ENCODE measurements at regions not wholly inside any gene's neighbourhood (a gene's known extent, or its start where the extent isn't known, plus 50 kb on each side); places are given as distances from the start of the nearest gene placed in this dataset.
A peak's percentile ranks its signal among the peaks of the same experiment; 100 is the strongest.

DNA sequence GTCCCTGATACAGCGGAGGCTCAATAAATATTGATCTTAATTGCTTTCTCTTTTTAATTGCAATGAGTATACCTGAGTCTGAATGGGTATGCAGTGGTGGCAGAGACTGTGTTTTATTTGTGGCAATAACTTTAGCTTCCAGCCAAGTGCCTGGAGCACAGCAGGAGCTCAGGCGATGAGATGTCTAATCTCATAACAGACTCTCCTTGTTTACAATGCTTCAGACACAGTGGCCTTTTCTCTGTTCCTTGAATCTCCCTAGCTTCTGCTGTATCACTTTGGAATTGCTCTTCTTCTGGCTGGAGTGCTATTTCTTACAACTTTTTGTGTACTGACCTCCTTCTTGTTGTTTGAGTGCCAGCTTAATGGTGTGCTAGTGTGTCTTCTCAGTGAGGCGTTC, 91.5 kb upstream of the UNC5C start:
- Mint-ChIP-seq H3K4me3 (no peak overlapping the region), H3K27ac (no peak overlapping the region), H3K27me3 (no peaks in the 10 kb centered on the region), H3K9me3 (no peaks in the 10 kb centered on the region), H3K36me3 (ENCODE audit: low read depth) (no peaks in the 10 kb centered on the region), H3K4me1 (peaks cover 8% of the 10 kb centered on the region)
- ChIA-PET CTCF (no interaction called here), POLR2A (no interaction called here)
- DNase-seq = no peak

DNA sequence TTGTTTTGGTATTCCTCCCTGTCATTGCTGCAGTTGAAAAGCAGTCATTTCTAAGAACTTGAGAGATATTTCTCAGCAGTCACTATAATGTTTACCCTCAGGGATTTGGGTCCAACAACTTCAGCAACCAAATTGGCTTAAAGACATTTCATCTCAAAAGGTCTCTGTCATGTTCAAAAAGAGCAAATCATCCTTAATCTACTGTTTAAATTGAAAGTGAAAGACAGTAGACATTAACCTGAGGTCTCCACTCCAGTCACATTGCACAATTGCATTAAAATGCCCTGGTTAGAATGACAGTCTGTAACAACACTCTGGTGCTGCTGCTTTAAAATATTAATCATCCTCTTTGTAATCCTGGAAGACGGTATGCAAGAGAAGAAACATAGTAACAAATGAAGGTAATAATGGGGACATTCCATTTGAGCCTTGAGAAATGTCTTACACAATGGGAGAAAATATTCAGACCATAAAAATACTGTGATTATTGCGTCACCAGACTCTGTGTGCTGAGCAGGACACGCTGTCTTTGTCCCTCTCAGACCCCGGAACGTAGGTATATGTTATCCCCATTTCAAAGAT, 90.2 kb upstream of the UNC5C start:
- no peaks in the 10 kb centered on the region for H3K9me3 Mint-ChIP-seq
- ChIA-PET POLR2A (no interaction called here), CTCF (no interaction called here)
- no peaks in the 10 kb centered on the region for H3K36me3 Mint-ChIP-seq (ENCODE audit: low read depth)
- no peak for DNase-seq
- no peak overlapping the region for H3K4me3 Mint-ChIP-seq
- peaks cover 8% of the 10 kb centered on the region for H3K4me1 Mint-ChIP-seq
- H3K27me3 Mint-ChIP-seq = no peaks in the 10 kb centered on the region
- peak overlapping the region; percentile 43 for H3K27ac Mint-ChIP-seq

DNA sequence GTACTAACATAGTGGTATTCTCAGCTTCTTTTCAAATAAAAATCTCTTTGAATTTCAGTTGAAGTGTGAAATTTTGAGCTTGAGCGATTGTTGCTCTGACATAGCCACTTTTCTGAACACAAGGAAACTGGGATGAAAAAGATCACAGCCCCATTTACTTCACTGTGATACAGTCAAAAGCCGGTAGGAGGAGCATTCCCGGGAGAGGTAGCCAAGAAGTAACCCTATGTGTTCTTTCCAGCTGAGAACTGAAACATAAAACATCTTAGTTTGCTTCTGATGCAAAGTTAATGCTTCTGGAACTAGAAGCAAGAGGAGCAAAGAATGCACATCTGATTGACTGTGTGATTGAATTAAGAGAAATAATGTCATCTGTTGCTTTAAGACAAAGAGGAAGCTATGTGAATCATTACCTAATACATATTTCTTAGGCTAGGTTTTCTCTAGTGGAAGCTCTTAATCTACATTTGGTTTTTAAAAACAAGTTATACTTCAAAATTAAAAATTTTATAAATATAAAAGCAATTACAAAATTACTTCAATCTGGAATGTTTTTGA, 88.3 kb upstream of the UNC5C start:
- no peak for DNase-seq
- Mint-ChIP-seq H3K36me3 (ENCODE audit: low read depth) (no peaks in the 10 kb centered on the region), H3K27me3 (no peaks in the 10 kb centered on the region), H3K9me3 (no peaks in the 10 kb centered on the region), H3K4me1 (peaks cover 8% of the 10 kb centered on the region), H3K4me3 (no peak overlapping the region), H3K27ac (no peak overlapping the region)
- ChIA-PET CTCF (interaction anchor here (1.0 kb wide), 1 partner anchor 100 kb away, joined by 3 read pairs; no protein-coding TSS in a partner anchor), POLR2A (no interaction called here)

DNA sequence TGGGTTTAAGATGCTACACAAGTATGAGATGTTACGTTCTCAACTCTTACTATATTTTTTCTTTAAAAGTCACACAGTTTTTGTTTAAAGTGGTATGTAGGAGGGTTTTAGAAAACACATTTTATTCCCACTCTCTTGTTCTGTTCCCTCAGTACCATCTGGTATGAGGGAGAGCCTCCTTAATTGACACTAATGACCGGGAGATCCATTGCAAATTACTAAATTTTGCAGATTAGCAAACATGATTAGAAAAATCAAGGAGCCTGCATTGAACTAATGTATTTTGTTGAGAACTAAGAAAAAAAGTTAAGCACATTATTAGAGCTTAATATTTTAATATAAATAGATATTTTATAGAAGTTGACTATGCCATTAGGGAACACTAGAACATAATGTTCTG, 87.3 kb upstream of the UNC5C start:
- ChIA-PET CTCF (no interaction called here), POLR2A (no interaction called here)
- Mint-ChIP-seq H3K9me3 (no peaks in the 10 kb centered on the region), H3K27me3 (no peaks in the 10 kb centered on the region), H3K4me3 (no peak overlapping the region), H3K4me1 (peaks cover 8% of the 10 kb centered on the region), H3K36me3 (ENCODE audit: low read depth) (no peaks in the 10 kb centered on the region), H3K27ac (no peak overlapping the region)
- no peak for DNase-seq

DNA sequence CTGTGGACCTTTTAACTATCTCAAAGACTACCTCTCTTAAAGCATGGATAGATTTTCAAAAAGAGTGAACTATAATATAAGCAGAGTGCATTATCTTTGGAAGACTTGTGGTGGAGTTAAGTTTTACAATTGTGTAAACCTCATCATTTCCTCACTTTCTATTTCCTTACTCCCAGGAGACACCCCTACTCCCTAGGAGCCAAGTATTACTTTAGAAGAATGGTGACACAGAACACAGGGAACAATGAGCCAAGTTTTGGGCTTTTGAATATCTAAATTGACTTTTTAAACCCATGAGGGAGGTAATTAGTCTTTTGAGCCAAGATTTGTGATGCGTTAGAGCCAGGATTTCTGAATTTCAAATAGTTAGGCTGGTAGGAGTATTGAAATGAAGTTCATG, 78.9 kb upstream of the UNC5C start:
- ChIA-PET POLR2A (no interaction called here), CTCF (no interaction called here)
- DNase-seq = no peak
- Mint-ChIP-seq H3K4me1 (no peaks in the 10 kb centered on the region), H3K27me3 (no peaks in the 10 kb centered on the region), H3K36me3 (ENCODE audit: low read depth) (no peaks in the 10 kb centered on the region), H3K27ac (no peak overlapping the region), H3K9me3 (no peaks in the 10 kb centered on the region), H3K4me3 (no peak overlapping the region)

DNA sequence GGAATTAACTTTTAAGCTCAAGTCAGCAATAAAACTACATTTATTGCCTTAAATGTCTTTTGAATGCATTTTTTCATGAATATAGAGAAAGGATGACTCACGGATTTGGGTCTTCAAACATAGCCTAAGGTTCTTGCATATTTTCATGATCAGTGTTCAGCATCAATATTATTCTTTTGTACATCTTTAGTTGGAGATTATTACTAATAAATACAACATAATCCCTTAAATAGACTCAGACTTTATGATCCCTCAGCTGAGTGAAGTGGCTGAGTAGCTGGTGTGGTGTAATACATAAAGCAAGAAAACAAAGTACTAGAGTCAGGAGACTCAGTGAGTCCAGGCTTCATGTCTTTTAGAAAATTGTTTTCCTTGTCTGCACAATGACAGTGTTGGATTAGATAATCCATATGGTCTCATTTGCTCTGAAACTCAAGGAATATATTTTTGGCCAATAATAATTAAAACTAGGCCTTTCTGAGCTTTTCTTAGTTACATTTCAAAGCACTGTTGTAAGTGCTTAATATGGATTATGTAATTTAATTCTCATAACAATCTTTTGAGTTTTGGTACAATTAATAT, 78.3 kb upstream of the UNC5C start:
- ChIA-PET CTCF (no interaction called here), POLR2A (no interaction called here)
- no peak overlapping the region for H3K4me3 Mint-ChIP-seq
- H3K4me1 Mint-ChIP-seq = no peaks in the 10 kb centered on the region
- no peaks in the 10 kb centered on the region for H3K36me3 Mint-ChIP-seq (ENCODE audit: low read depth)
- no peak overlapping the region for H3K27ac Mint-ChIP-seq
- no peaks in the 10 kb centered on the region for H3K27me3 Mint-ChIP-seq
- no peaks in the 10 kb centered on the region for H3K9me3 Mint-ChIP-seq
- DNase-seq = no peak

DNA sequence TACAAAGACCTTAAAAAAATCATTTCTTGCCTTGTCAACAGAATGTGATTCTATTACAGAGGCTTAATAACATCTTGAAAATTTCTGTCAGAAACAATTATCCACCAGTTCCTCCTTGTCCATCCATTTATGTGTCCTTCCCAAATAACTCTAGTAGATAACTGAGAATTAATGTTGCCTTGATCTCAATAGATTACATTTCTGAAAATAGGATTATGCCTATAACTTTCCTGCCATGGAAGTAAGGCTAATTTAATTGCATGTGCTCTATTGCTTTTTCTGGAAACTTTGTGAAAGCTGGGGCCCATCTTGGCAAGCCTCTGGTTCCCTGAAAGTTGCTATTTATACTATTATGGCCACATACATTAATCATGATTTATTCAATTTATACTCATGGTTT, 76.2 kb upstream of the UNC5C start:
- Mint-ChIP-seq H3K27me3 (no peaks in the 10 kb centered on the region), H3K9me3 (no peaks in the 10 kb centered on the region), H3K27ac (no peak overlapping the region), H3K4me3 (no peak overlapping the region), H3K36me3 (ENCODE audit: low read depth) (no peaks in the 10 kb centered on the region), H3K4me1 (no peaks in the 10 kb centered on the region)
- ChIA-PET CTCF (no interaction called here), POLR2A (no interaction called here)
- DNase-seq = no peak

DNA sequence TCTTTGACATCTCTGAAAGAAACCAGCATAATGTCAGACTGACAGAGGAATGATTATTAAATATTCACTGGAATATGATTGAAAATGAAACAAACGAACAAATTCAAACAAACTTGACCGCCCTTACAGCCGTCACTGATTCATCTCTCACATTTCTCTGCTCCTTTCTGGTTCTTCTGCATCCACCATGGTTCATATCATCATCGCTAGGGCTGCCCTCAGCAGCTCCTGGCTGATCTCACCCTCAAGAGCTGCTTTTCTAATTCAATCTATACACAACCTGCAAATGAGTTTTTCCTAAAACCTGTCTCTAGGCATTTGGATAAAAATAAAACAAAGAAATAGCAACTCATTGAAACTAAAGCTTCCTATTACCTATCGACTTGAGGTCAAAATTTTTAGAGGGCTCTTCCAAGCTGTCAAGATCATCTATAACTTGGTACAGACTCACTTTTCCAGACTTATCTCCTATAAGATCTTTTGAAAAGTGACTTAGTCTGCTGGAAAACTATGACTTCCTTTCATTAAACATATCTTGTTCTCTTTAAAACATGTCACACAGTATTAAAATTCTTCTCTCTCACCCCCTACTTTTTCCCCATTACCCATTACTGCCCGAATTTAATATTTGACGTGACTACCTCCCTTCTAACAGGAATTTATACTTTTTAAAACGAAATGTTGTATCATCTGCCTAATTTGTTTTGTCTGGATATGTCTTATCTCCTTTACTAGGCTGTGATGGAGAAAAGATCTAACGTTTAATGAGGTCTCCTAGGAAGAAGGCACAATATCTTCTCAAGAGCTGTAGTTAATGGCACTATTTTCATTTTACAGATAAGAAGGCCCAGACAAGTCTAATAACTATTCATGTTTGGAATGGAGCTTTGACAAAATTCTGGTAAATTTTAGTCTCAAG, 71.0 kb upstream of the UNC5C start:
- Mint-ChIP-seq H3K9me3 (no peaks in the 10 kb centered on the region), H3K4me1 (no peaks in the 10 kb centered on the region), H3K36me3 (ENCODE audit: low read depth) (no peaks in the 10 kb centered on the region), H3K27me3 (no peaks in the 10 kb centered on the region), H3K27ac (no peak overlapping the region), H3K4me3 (no peak overlapping the region)
- POLR2A ChIA-PET = no interaction called here
- CTCF ChIA-PET = no interaction called here
- DNase-seq = no peak

DNA sequence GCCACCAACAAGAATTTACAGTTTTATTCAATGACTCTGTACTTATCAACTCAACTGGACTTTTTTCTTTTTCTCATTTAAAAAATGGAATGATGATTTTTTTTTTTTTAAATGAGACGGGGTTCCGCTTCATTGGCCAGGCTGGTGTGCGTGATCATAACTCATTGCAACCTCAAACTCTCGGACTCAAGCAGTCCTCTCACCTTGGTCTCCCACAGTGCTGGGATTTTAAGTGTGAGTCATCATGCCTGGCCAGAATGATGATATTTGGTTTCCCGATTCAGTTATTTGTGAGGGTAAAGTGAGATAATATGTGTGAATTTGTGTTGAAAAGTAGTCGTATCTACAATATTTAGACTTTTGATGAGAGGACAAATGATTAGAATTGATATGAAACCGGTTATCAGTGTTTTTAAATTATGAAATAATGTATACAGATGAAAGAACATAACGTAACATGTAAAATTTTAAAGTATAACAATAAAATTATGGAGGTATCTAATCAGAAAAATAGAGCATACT, 66.0 kb upstream of the UNC5C start:
- H3K27me3 Mint-ChIP-seq = peaks cover 1% of the 10 kb centered on the region
- no peak overlapping the region for H3K27ac Mint-ChIP-seq
- no peaks in the 10 kb centered on the region for H3K4me1 Mint-ChIP-seq
- H3K36me3 Mint-ChIP-seq (ENCODE audit: low read depth) = no peaks in the 10 kb centered on the region
- no peak for DNase-seq
- no peaks in the 10 kb centered on the region for H3K9me3 Mint-ChIP-seq
- CTCF ChIA-PET = no interaction called here
- POLR2A ChIA-PET = no interaction called here
- H3K4me3 Mint-ChIP-seq = no peak overlapping the region

DNA sequence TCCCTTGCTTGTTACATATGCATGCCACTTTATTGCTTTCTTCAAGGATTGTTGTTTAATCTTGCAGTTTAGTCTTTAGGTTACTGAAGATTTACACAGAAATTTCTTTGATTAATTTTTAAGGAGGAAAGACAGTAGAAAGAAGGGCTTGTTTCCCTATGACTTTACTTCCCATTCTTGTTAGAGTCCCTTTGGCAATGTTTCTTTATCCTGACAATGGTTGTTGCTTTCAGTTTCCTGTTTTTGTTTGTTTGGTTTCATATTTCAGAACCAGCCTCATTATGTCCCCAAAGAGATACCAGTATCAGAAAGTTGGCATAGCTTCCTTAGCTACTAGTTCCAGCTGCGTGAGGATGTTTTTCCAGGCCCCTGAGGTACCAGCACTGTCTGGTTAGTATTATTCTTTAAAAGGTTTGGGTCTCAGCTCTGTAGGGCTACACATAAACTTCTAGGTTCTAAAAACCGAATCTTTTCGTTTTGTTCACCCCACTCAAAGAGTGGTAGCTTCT, 61.3 kb upstream of the UNC5C start:
- no peak overlapping the region for H3K27ac Mint-ChIP-seq
- ChIA-PET POLR2A (no interaction called here), CTCF (no interaction called here)
- no peak for DNase-seq
- H3K4me3 Mint-ChIP-seq = no peak overlapping the region
- peaks cover 3% of the 10 kb centered on the region for H3K27me3 Mint-ChIP-seq
- H3K4me1 Mint-ChIP-seq = no peaks in the 10 kb centered on the region
- H3K9me3 Mint-ChIP-seq = no peaks in the 10 kb centered on the region
- no peaks in the 10 kb centered on the region for H3K36me3 Mint-ChIP-seq (ENCODE audit: low read depth)

DNA sequence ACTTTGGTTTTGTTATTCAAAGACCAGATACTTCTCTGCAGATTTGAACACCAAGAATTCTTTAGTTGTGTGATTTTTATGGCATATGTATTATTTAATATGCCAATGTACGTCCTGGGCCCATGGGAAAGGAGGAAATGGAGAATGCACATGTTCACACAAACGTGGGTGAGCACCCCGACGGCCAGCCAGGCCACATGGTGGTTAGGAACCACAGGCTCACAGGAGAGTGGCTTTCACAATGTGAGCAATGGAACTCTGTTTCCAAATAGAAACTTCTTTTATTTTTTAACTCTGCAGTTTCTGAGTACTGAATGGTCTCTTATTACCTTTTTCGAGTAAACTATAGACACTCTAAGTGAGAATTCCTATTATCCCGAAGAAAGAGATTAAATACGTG, 58.0 kb upstream of the UNC5C start:
- no peaks in the 10 kb centered on the region for H3K36me3 Mint-ChIP-seq (ENCODE audit: low read depth)
- H3K4me3 Mint-ChIP-seq = no peak overlapping the region
- H3K4me1 Mint-ChIP-seq = no peaks in the 10 kb centered on the region
- DNase-seq = no peak
- peaks cover 3% of the 10 kb centered on the region for H3K27me3 Mint-ChIP-seq
- POLR2A ChIA-PET = no interaction called here
- H3K27ac Mint-ChIP-seq = no peak overlapping the region
- H3K9me3 Mint-ChIP-seq = no peaks in the 10 kb centered on the region
- CTCF ChIA-PET = no interaction called here

DNA sequence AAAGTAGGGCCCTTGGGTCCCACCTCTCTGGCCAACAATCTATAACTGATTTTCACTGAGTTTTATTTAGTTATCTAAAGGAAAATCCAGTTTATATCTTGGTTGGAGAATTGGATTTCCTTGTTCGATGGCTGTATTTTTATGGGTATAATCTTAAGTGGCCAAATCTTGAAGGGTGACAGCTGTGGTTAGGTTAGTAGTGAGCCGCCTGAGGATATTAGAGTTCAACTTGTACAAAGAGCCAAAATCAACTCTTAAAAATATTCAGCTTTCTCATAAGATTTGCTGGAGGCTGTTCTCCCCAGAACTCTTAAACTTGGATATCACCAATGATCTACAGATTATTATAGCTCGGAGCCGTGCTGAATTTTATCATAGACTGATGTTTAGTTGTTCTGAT, 54.6 kb upstream of the UNC5C start:
- H3K27ac Mint-ChIP-seq = no peak overlapping the region
- no peaks in the 10 kb centered on the region for H3K9me3 Mint-ChIP-seq
- H3K4me3 Mint-ChIP-seq = no peak overlapping the region
- H3K36me3 Mint-ChIP-seq (ENCODE audit: low read depth) = no peaks in the 10 kb centered on the region
- peaks cover under 1% of the 10 kb centered on the region for H3K27me3 Mint-ChIP-seq
- no peak for DNase-seq
- ChIA-PET CTCF (interaction anchor here (1.0 kb wide), 1 partner anchor 9 kb away, joined by 3 read pairs; no protein-coding TSS in a partner anchor), POLR2A (no interaction called here)
- peaks cover 12% of the 10 kb centered on the region for H3K4me1 Mint-ChIP-seq

DNA sequence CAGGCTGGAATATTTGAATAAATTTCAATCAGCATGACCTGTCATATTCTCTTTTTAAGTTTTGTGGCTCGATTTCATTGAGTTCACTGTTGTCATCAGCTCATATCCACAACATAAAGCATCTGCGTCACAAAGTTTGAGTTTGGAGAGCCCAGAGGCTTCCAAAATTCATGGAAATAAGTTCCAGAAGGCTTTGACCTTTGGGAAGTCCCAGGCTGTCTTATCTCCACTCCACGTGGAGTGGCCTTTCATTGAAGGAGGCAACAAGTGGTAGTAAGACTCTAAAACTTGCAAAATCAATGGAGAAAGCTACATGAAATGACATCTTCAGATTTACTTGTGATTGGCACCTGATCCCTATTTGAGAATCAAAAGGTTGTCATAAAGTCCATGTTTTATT, 54.1 kb upstream of the UNC5C start:
- H3K9me3 Mint-ChIP-seq = no peaks in the 10 kb centered on the region
- no peaks in the 10 kb centered on the region for H3K27me3 Mint-ChIP-seq
- peaks cover 12% of the 10 kb centered on the region for H3K4me1 Mint-ChIP-seq
- no peaks in the 10 kb centered on the region for H3K36me3 Mint-ChIP-seq (ENCODE audit: low read depth)
- ChIA-PET POLR2A (no interaction called here), CTCF (interaction anchor here (1.0 kb wide), 1 partner anchor 8 kb away, joined by 3 read pairs; no protein-coding TSS in a partner anchor)
- H3K4me3 Mint-ChIP-seq = no peak overlapping the region
- no peak for DNase-seq
- no peak overlapping the region for H3K27ac Mint-ChIP-seq
